ENCODE measurements at regions not wholly inside any gene's neighbourhood (a gene's known extent, or its start where the extent isn't known, plus 50 kb on each side); places are given as distances from the start of the nearest gene placed in this dataset.

DNA sequence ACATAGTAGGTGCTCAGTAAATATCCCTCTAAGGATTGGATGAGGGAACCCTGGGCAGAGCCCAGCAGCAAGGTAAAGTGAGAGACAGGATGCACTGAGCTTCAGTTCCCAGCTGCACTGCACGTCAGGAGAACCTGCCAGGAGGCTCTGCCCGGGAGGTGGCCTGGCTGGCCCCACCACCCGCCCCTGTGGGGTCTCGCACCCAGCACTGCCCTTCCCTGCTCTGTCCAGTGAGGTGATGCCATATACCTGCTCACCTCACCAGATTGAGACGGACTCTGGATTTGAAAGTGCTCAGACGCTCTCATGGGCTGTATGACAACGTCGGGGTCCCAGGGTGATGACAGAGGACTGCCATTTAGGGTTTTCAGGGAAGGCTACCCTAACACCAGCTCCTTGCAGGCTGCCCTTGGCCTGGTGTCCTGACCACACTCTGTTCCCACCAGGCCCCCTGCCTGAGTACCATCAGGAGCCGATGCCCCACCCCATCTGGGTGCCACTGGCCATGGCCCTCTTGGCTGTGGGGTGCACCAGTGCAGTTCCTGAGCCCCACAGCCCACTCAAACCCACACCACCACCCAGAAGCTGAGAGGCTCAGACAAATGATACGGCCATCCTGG is 61.7 kb upstream of the FGF3 start:
- ATAC-seq (no peak), DNase-seq (ENCODE audit: low spot score) (peak; percentile 31)
- no peaks in the 10 kb centered on the region for H3K9me3 Mint-ChIP-seq

GRCh38 chr11:69881467-69882269 is 62.5 kb upstream of the FGF3 start:
- Mint-ChIP-seq H3K9me3 (no peaks in the 10 kb centered on the region), H3K27ac (no peak overlapping the region), H3K36me3 (no peaks in the 10 kb centered on the region), H3K27me3 (peaks cover under 1 to 2% of the 10 kb centered on the region in 2 donors), H3K4me1 (ENCODE audit: low read depth in 2 of 2) (no peaks in the 10 kb centered on the region), H3K4me3 (no peak overlapping the region)
- ATAC-seq (peak in 1 of 2 donors; percentile 28), DNase-seq (ENCODE audit: low spot score) (peak; percentile 29)

More for the DNA sequence above, 61.7 kb upstream of the FGF3 start:
- Mint-ChIP-seq H3K27me3 (peaks cover 4 to 7% of the 10 kb centered on the region in 2 donors), H3K4me3 (no peak overlapping the region), H3K36me3 (no peaks in the 10 kb centered on the region), H3K4me1 (ENCODE audit: low read depth in 2 of 2) (no peaks in the 10 kb centered on the region), H3K27ac (no peak overlapping the region)

- H3K36me3 Mint-ChIP-seq = no peaks in the 10 kb centered on the region
- no peaks in the 10 kb centered on the region for H3K9me3 Mint-ChIP-seq
- H3K27me3 Mint-ChIP-seq = peaks cover 0 to 2% of the 10 kb centered on the region in 2 donors
- no peaks in the 10 kb centered on the region for H3K4me1 Mint-ChIP-seq (ENCODE audit: low read depth in 2 of 2)
- DNase-seq (ENCODE audit: low spot score) (peak; percentile 10), ATAC-seq (no peak)
- no peak overlapping the region for H3K4me3 Mint-ChIP-seq
- H3K27ac Mint-ChIP-seq = no peak overlapping the region
Observed at GRCh38 chr11:69882270-69882608, 63.0 kb upstream of the FGF3 start.

DNA sequence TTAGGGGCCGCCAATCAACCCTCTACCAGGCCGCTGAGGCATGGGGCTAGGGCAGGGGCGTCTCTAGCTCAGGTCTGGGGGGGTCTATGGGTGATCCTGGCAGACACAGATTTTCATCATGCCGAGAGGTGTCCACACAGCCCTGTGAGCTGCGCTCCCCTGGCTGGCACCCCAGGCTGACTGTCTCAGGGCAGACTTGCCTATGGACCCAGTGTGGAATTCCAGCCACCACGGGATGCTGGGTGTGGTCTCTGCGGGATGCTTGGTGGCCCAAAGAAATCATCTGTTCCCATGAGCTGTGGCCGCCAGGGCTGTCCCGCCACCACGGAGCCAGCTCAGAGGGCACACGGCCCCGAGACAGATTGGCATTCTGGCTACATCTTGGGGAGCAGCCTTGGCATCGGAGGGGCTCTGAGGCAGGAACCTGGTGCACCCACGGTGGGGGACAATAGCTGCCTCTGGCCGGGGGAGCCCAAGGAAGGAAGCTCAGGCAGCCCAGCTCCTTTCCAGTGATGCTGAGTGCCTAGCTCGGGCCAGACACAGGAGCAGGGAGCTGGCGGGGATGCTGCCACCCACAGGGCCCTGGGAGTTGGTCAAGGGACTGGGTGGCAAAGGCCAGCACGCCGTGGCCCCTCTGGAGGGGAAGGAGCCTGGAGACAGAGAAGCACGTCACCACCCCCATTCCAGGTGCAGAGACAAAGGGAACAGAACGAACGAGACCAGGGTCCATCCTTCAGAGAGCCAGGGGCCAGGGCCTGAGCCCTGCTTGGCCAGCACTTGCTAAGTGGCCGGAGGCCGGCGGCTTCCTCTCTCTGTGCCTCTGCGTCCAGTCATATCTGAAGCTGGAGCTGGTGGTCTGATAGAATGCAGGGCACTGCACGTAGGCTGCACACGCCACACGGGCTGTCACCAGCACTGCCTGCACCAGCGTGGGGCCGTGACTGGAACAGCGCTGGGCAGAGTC is 64.4 kb upstream of the FGF3 start:
- Mint-ChIP-seq H3K4me3 (no peak overlapping the region), H3K27me3 (peaks cover 6 to 7% of the 10 kb centered on the region in 2 donors), H3K9me3 (no peaks in the 10 kb centered on the region), H3K36me3 (no peaks in the 10 kb centered on the region), H3K27ac (no peak overlapping the region), H3K4me1 (ENCODE audit: low read depth in 2 of 2) (peaks cover 4 to 6% of the 10 kb centered on the region in 2 donors)
- ATAC-seq (no peak), DNase-seq (ENCODE audit: low spot score) (peak; percentile 55)

DNA sequence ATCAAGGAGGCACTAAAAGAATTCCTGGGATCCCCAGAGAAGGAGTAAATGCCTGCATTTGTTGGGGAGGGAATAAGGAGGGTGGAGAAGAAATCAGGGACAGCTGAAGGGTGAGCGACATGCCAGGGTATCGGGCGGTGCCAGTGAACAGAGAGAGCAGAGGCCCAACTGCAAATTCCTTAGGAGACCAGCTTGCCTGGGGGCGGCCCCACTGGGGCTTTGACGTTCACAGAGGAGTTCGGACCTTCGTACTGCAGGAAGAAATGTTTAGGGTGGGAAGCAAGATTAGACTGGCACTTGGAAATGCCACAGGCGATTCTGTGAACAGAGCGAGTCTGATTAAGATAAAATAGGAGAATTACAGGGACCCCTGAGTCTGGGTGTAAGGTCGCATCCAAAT is 65.1 kb upstream of the FGF3 start:
- no peak overlapping the region for H3K27ac Mint-ChIP-seq
- DNase-seq (ENCODE audit: low spot score) (no peak), ATAC-seq (no peak)
- H3K9me3 Mint-ChIP-seq = no peaks in the 10 kb centered on the region
- H3K27me3 Mint-ChIP-seq = peaks cover 6 to 7% of the 10 kb centered on the region in 2 donors
- peaks cover 4 to 6% of the 10 kb centered on the region in 2 donors for H3K4me1 Mint-ChIP-seq (ENCODE audit: low read depth in 2 of 2)
- H3K36me3 Mint-ChIP-seq = no peaks in the 10 kb centered on the region
- no peak overlapping the region for H3K4me3 Mint-ChIP-seq

DNA sequence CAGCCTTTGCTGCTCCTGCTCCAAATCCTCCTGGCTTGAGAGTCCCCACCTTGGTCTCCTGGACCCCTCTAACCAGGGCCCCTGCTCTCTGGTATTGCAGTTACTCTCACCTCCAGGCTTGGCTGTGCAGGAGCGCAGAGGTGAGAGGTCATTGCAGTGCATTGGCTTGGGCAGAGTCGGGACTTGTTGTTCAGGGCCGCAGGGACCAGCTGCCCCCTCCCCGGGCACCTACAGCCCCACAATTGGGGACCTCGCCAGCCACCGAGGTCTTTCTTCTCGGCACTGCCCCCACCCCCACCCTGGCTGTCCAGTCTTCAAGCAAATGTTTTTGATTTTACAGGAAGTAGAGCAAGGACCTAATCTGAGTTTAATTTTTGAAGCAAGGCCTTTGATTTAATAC is 65.5 kb upstream of the FGF3 start:
- no peak for DNase-seq (ENCODE audit: low spot score)
- H3K4me3 Mint-ChIP-seq = no peak overlapping the region
- peaks cover 4 to 6% of the 10 kb centered on the region in 2 donors for H3K4me1 Mint-ChIP-seq (ENCODE audit: low read depth in 2 of 2)
- H3K36me3 Mint-ChIP-seq = no peaks in the 10 kb centered on the region
- peaks cover 6 to 7% of the 10 kb centered on the region in 2 donors for H3K27me3 Mint-ChIP-seq
- no peaks in the 10 kb centered on the region for H3K9me3 Mint-ChIP-seq
- H3K27ac Mint-ChIP-seq = no peak overlapping the region
- ATAC-seq = no peak

- Mint-ChIP-seq H3K27ac (no peak overlapping the region), H3K27me3 (peaks cover 6 to 7% of the 10 kb centered on the region in 2 donors), H3K4me3 (no peak overlapping the region), H3K9me3 (no peaks in the 10 kb centered on the region), H3K4me1 (ENCODE audit: low read depth in 2 of 2) (peaks cover 4 to 6% of the 10 kb centered on the region in 2 donors), H3K36me3 (no peaks in the 10 kb centered on the region)
- ATAC-seq (no peak), DNase-seq (ENCODE audit: low spot score) (no peak)
Observed at GRCh38 chr11:69887330-69887729, 68.1 kb upstream of the FGF3 start.

DNA sequence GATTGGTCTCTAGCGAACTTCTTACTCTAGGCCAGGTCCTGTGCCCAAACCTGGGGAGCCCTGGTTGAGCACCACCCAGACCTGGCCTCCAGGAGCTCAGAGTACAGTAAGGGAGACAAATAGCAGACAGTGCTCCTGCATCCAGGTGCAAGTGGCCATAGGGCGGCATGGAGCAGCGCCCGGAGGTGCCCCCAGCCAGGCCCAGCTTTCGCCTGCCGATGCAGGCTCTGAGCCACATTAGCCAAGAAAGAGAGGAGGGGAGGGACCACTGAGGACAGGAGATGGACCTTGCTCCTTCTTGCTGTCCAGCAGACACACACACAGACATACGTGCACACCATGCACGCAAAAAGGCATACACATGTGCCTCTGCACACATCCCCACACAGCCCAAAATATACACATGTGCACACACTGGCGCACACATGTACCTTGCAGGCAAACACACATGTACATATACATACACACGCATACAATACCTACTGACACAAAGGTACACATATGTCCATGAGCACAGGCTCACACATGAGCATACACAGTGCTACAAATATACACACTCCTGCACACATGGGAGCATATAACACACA is 68.7 kb upstream of the FGF3 start:
- Mint-ChIP-seq H3K36me3 (no peaks in the 10 kb centered on the region), H3K27ac (no peak overlapping the region), H3K4me3 (no peak overlapping the region), H3K4me1 (ENCODE audit: low read depth in 2 of 2) (peaks cover 4 to 6% of the 10 kb centered on the region in 2 donors), H3K9me3 (no peaks in the 10 kb centered on the region), H3K27me3 (peaks cover 7 to 11% of the 10 kb centered on the region in 2 donors)
- ATAC-seq (no peak), DNase-seq (ENCODE audit: low spot score) (no peak)

- ATAC-seq (peak in 1 of 2 donors; percentile 29), DNase-seq (ENCODE audit: low spot score) (no peak)
- H3K9me3 Mint-ChIP-seq = no peaks in the 10 kb centered on the region
- peaks cover 7 to 11% of the 10 kb centered on the region in 2 donors for H3K27me3 Mint-ChIP-seq
- no peak overlapping the region for H3K4me3 Mint-ChIP-seq
- no peak overlapping the region for H3K27ac Mint-ChIP-seq
- H3K36me3 Mint-ChIP-seq = no peaks in the 10 kb centered on the region
- peaks cover 4 to 6% of the 10 kb centered on the region in 2 donors for H3K4me1 Mint-ChIP-seq (ENCODE audit: low read depth in 2 of 2)
Observed at GRCh38 chr11:69888483-69889181, 69.4 kb upstream of the FGF3 start.

GRCh38 chr11:69889400-69890318 is 70.4 kb upstream of the FGF3 start:
- no peak for DNase-seq (ENCODE audit: low spot score)
- Mint-ChIP-seq H3K27me3 (peaks cover 7 to 11% of the 10 kb centered on the region in 2 donors), H3K9me3 (no peaks in the 10 kb centered on the region), H3K36me3 (no peaks in the 10 kb centered on the region), H3K4me3 (no peak overlapping the region), H3K4me1 (ENCODE audit: low read depth in 2 of 2) (peaks cover 4 to 6% of the 10 kb centered on the region in 2 donors), H3K27ac (no peak overlapping the region)
- no peak for ATAC-seq

DNA sequence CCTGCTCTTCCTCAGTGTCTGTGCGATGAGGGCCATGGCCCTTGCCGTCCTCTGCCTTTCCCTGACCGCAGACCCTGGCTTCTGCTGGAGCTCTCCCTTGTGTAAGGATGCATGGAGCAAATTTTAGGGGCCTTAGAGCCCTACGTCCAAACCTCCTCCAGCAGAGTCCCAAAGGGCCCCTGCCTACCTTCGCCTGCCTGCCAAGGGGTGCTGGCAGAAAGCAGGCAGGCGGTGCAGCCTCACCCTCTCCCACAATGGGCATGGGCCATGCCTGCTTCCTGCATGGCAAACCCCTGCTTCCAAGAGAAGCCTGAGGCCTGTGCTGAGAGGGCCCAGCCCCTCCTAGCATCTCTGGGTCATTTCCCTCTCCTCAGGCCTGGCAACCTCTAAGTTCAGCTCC is 71.3 kb upstream of the FGF3 start:
- no peak for DNase-seq (ENCODE audit: low spot score)
- Mint-ChIP-seq H3K9me3 (no peaks in the 10 kb centered on the region), H3K4me1 (ENCODE audit: low read depth in 2 of 2) (peaks cover 4 to 6% of the 10 kb centered on the region in 2 donors), H3K27ac (no peak overlapping the region), H3K27me3 (peaks cover 7 to 11% of the 10 kb centered on the region in 2 donors), H3K36me3 (no peaks in the 10 kb centered on the region), H3K4me3 (no peak overlapping the region)
- no peak for ATAC-seq
